GM06990 (cell line): ENCODE measurements at regions not wholly inside any gene's neighbourhood (a gene's known extent, or its start where the extent isn't known, plus 50 kb on each side); places are given as distances from the start of the nearest gene placed in this dataset.

Experiments used
- DNase-seq: peaks from one replicate; pipeline ENCODE4 v3.0.0-alpha.2; 2011; ENCODE audit not compliant: insufficient read length; ENCODE audit errors: extremely low read depth
- H3K27me3 ChIP-seq: replicated peaks from 2 replicates; pipeline ENCODE4 v1.6.0; 2011; ENCODE audit warnings: low read length; ENCODE audit not compliant: control insufficient read depth, insufficient read depth
- H3K36me3 ChIP-seq: 2 replicates; pipeline ENCODE4 v1.5.1; 2011; ENCODE audit warnings: low read length; ENCODE audit not compliant: control insufficient read depth, insufficient read depth
- H3K4me3 ChIP-seq: replicated peaks from 2 replicates; pipeline ENCODE4 v1.5.1; 2011; ENCODE audit warnings: low read depth, mild to moderate bottlenecking, control low read depth, low read length
- CTCF ChIP-seq: IDR thresholded peaks from 2 replicates; pipeline ENCODE4 v1.5.1; 2011; ENCODE audit warnings: low read length, control low read depth, mild to moderate bottlenecking, inconsistent platforms; ENCODE audit not compliant: insufficient read depth, poor library complexity, severe bottlenecking

GRCh38 chr16:17676171-17676570 lies 205.4 kb upstream of the XYLT1 start:
- Histone ChIP-seq H3K4me3 (no peak overlapping the region), H3K36me3 (no peaks in the 10 kb centered on the region), H3K27me3 (no peaks in the 10 kb centered on the region)
- TF ChIP-seq CTCF: no peak
- DNase-seq: no peak

- no peak for TF ChIP-seq CTCF
- H3K27me3 ChIP-seq: no peaks in the 10 kb centered on the region
- DNase-seq: no peak
Measured at GRCh38 chr16:17668386-17668785, 197.6 kb upstream of the XYLT1 start.

GRCh38 chr16:17666293-17666692 lies 195.5 kb upstream of the XYLT1 start:
- Histone ChIP-seq H3K36me3 (no peaks in the 10 kb centered on the region), H3K4me3 (no peak overlapping the region), H3K27me3 (no peaks in the 10 kb centered on the region)
- TF ChIP-seq CTCF: no peak
- DNase-seq: no peak

More at GRCh38 chr16:17668386-17668785, 197.6 kb upstream of the XYLT1 start:
- Histone ChIP-seq H3K36me3 (no peaks in the 10 kb centered on the region), H3K4me3 (no peak overlapping the region)

- DNase-seq: no peak
- Histone ChIP-seq H3K36me3 (no peaks in the 10 kb centered on the region), H3K4me3 (no peak overlapping the region), H3K27me3 (no peaks in the 10 kb centered on the region)
- no peak for TF ChIP-seq CTCF
Measured at GRCh38 chr16:17658881-17659280, 188.1 kb upstream of the XYLT1 start.

GRCh38 chr16:17657045-17657444 lies 186.3 kb upstream of the XYLT1 start:
- Histone ChIP-seq H3K27me3 (no peaks in the 10 kb centered on the region), H3K36me3 (no peaks in the 10 kb centered on the region), H3K4me3 (no peak overlapping the region)
- no peak for DNase-seq
- TF ChIP-seq CTCF: no peak

GRCh38 chr16:17654571-17654970 lies 183.8 kb upstream of the XYLT1 start:
- H3K36me3 ChIP-seq: no peaks in the 10 kb centered on the region
- no peak for TF ChIP-seq CTCF
- no peak overlapping the region for H3K4me3 ChIP-seq
- no peaks in the 10 kb centered on the region for H3K27me3 ChIP-seq
- DNase-seq: no peak
